ENCODE measurements at regions not wholly inside any gene's neighbourhood (a gene's known extent, or its start where the extent isn't known, plus 50 kb on each side); places are given as distances from the start of the nearest gene placed in this dataset.

- WGBS, 3 donors, result 64 to 74% (median 66%) methylated on average over 3 of the region's 3 CpGs
- intact Hi-C loops (cut with DNase I), result no loop called here
- ATAC-seq (no peak), DNase-seq (no peak)
- Histone ChIP-seq H3K4me3 (no peak overlapping the region), H3K27me3 (ENCODE audit: insufficient read depth in 3 of 3, low read length in 2 of 3) (peaks cover 0 to 4% (median 3%) of the 10 kb centered on the region in 3 donors), H3K27ac (no peak overlapping the region), H3K4me1 (no peaks in the 10 kb centered on the region), H3K9me3 (no peaks in the 10 kb centered on the region), H3K36me3 (ENCODE audit: insufficient read depth in 1 of 2, low read depth in 1 of 2) (no peaks in the 10 kb centered on the region)
- no peak for TF ChIP-seq CTCF (IDR thresholded peaks at IDR 0.05)
These were observed 84.8 kb downstream of the PCDH1 start for GRCh38 chr5:141793403-141793802.

GRCh38 chr5:141790630-141791029 is 87.6 kb downstream of the PCDH1 start:
- WGBS, 3 donors, result 74 to 84% (median 81%) methylated on average over 3 of the region's 3 CpGs
- intact Hi-C loops (cut with DNase I), result no loop called here
- TF ChIP-seq CTCF (IDR thresholded peaks at IDR 0.05), result no peak
- DNase-seq (no peak), ATAC-seq (no peak)
- Histone ChIP-seq H3K27ac (no peak overlapping the region), H3K27me3 (ENCODE audit: insufficient read depth in 3 of 3, low read length in 2 of 3) (peaks cover 0 to 4% (median 0%) of the 10 kb centered on the region in 3 donors), H3K4me1 (no peaks in the 10 kb centered on the region), H3K4me3 (no peak overlapping the region), H3K9me3 (no peaks in the 10 kb centered on the region), H3K36me3 (ENCODE audit: insufficient read depth in 1 of 2, low read depth in 1 of 2) (no peaks in the 10 kb centered on the region)

- no peak for TF ChIP-seq CTCF (IDR thresholded peaks at IDR 0.05)
- intact Hi-C loops (cut with DNase I), result no loop called here
- Histone ChIP-seq H3K27me3 (ENCODE audit: insufficient read depth in 3 of 3, low read length in 2 of 3) (peaks cover 0 to 4% (median 0%) of the 10 kb centered on the region in 3 donors), H3K9me3 (no peaks in the 10 kb centered on the region), H3K4me1 (no peaks in the 10 kb centered on the region), H3K27ac (no peak overlapping the region), H3K36me3 (ENCODE audit: insufficient read depth in 1 of 2, low read depth in 1 of 2) (no peaks in the 10 kb centered on the region), H3K4me3 (no peak overlapping the region)
- 71 to 74% (median 73%) methylated on average over 5 of the region's 5 CpGs for WGBS, 3 donors
- DNase-seq (no peak), ATAC-seq (no peak)
These were observed 88.9 kb downstream of the PCDH1 start for GRCh38 chr5:141789330-141789729.

- WGBS, 3 donors, result 61 to 65% (median 65%) methylated on average over 6 of the region's 6 CpGs
- no peak for ATAC-seq
- intact Hi-C loops (cut with DNase I), result no loop called here
These were observed 89.8 kb downstream of the PCDH1 start for GRCh38 chr5:141788296-141788970.

More at GRCh38 chr5:141788296-141788970, 89.8 kb downstream of the PCDH1 start:
- DNase-seq, result no peak
- no peaks in the 10 kb centered on the region for H3K9me3 ChIP-seq
- TF ChIP-seq CTCF (IDR thresholded peaks at IDR 0.05), result no peak
- no peak overlapping the region for H3K4me3 ChIP-seq
- no peaks in the 10 kb centered on the region for H3K36me3 ChIP-seq (ENCODE audit: insufficient read depth in 1 of 2, low read depth in 1 of 2)
- no peaks in the 10 kb centered on the region for H3K4me1 ChIP-seq
- H3K27me3 ChIP-seq (ENCODE audit: insufficient read depth in 3 of 3, low read length in 2 of 3), result peaks cover 0 to 4% (median 0%) of the 10 kb centered on the region in 3 donors
- no peak overlapping the region for H3K27ac ChIP-seq

Measured in psoas muscle (tissue), 7 donors.